ENCODE measurements at regions not wholly inside any gene's neighbourhood (a gene's known extent, or its start where the extent isn't known, plus 50 kb on each side); places are given as distances from the start of the nearest gene placed in this dataset.
A peak's percentile ranks its signal among the peaks of the same experiment; 100 is the strongest.

GRCh38 chr7:116614499-116615262, 57.3 kb upstream of the MET start:
- Histone ChIP-seq H3K36me3 (ENCODE audit: low read depth) (no peaks in the 10 kb centered on the region), H3K4me2 (no peak overlapping the region), H3K27me3 (ENCODE audit: insufficient read depth, low read depth) (no peaks in the 10 kb centered on the region), H3K4me1 (replicated peaks; ENCODE audit: insufficient read depth) (peaks cover 26% of the 10 kb centered on the region), H3K4me3 (no peak overlapping the region), H3K9me3 (ENCODE audit: insufficient read depth, low read depth) (no peaks in the 10 kb centered on the region; the same call in 1 of the 2 replicates), H4K20me1 (ENCODE audit: insufficient read depth) (no peaks in the 10 kb centered on the region), H3K79me2 (ENCODE audit: low read depth) (no peaks in the 10 kb centered on the region), H2AFZ (no peak overlapping the region), H3K9me2 (ENCODE audit: insufficient read depth) (no peaks in the 10 kb centered on the region), H3K27ac (no peak overlapping the region), H3F3A (ENCODE audit: insufficient read depth, low read depth) (peaks cover 4% of the 10 kb centered on the region; the same call in 1 of the 2 replicates)
- intact Hi-C loops (cut with micrococcal nuclease; ENCODE audit: unreplicated experiment): no loop called here
- peak in 1 of 2 experiments; percentile 49 for DNase-seq
- no TSS peak for BruUV-seq (replicated peaks)
- ChIA-PET CTCF (no interaction called here), POLR2A (ENCODE audit: unreplicated experiment) (interaction anchor here (0.6 kb wide), 1 partner anchor 171 kb away, joined by 9 read pairs; no protein-coding TSS in a partner anchor)
- TF ChIP-seq CTCF (conservative IDR thresholded peaks at IDR 0.05): no peak
- no peak for TF ChIP-seq EZH2 (IDR thresholded peaks at IDR 0.05; ENCODE audit: low read depth)

- intact Hi-C loops (cut with micrococcal nuclease; ENCODE audit: unreplicated experiment): no loop called here
- DNase-seq: peak in 1 of 2 experiments; percentile 67
- Histone ChIP-seq H3K4me1 (replicated peaks; ENCODE audit: insufficient read depth) (peaks cover 18% of the 10 kb centered on the region), H3K27ac (no peak overlapping the region), H3K36me3 (ENCODE audit: low read depth) (no peaks in the 10 kb centered on the region), H3K4me3 (no peak overlapping the region), H3K4me2 (no peak overlapping the region), H2AFZ (no peak overlapping the region), H3K9me3 (ENCODE audit: insufficient read depth, low read depth) (no peaks in the 10 kb centered on the region), H3K27me3 (ENCODE audit: insufficient read depth, low read depth) (no peaks in the 10 kb centered on the region), H4K20me1 (ENCODE audit: insufficient read depth) (no peaks in the 10 kb centered on the region), H3K9me2 (ENCODE audit: insufficient read depth) (no peaks in the 10 kb centered on the region), H3F3A (ENCODE audit: insufficient read depth, low read depth) (no peaks in the 10 kb centered on the region; the same call in 1 of the 2 replicates), H3K79me2 (ENCODE audit: low read depth) (no peaks in the 10 kb centered on the region)
- CTCF ChIA-PET: no interaction called here
- POLR2A ChIA-PET (ENCODE audit: unreplicated experiment): interaction anchor here (0.5 to 0.7 kb wide), 2 partner anchors 404 to 1223 kb away, joined by 3 to 4 read pairs; no protein-coding TSS in a partner anchor
- no TSS peak for BruUV-seq (replicated peaks)
- no peak for TF ChIP-seq CTCF (conservative IDR thresholded peaks at IDR 0.05)
- TF ChIP-seq EZH2 (IDR thresholded peaks at IDR 0.05; ENCODE audit: low read depth): no peak
Measured at GRCh38 chr7:116616555-116617059, 55.4 kb upstream of the MET start.

GRCh38 chr7:116617878-116618277, 54.1 kb upstream of the MET start:
- Histone ChIP-seq H3K36me3 (ENCODE audit: low read depth) (no peaks in the 10 kb centered on the region), H3K4me2 (no peak overlapping the region), H3K27me3 (ENCODE audit: insufficient read depth, low read depth) (no peaks in the 10 kb centered on the region), H2AFZ (no peak overlapping the region), H3K9me2 (ENCODE audit: insufficient read depth) (no peaks in the 10 kb centered on the region), H3K27ac (no peak overlapping the region), H4K20me1 (ENCODE audit: insufficient read depth) (no peaks in the 10 kb centered on the region), H3F3A (ENCODE audit: insufficient read depth, low read depth) (no peaks in the 10 kb centered on the region; the same call in 1 of the 2 replicates), H3K9me3 (ENCODE audit: insufficient read depth, low read depth) (no peaks in the 10 kb centered on the region), H3K4me3 (no peak overlapping the region), H3K4me1 (replicated peaks; ENCODE audit: insufficient read depth) (peaks cover 18% of the 10 kb centered on the region), H3K79me2 (ENCODE audit: low read depth) (no peaks in the 10 kb centered on the region)
- TF ChIP-seq EZH2 (IDR thresholded peaks at IDR 0.05; ENCODE audit: low read depth): no peak
- no peak for TF ChIP-seq CTCF (conservative IDR thresholded peaks at IDR 0.05)
- no TSS peak for BruUV-seq (replicated peaks)
- intact Hi-C loops (cut with micrococcal nuclease; ENCODE audit: unreplicated experiment): no loop called here
- ChIA-PET POLR2A (ENCODE audit: unreplicated experiment) (no interaction called here), CTCF (no interaction called here)
- no peak for DNase-seq

All from PC-9 (cell line).